Lung (tissue), 11 donors: ENCODE measurements at regions not wholly inside any gene's neighbourhood (a gene's known extent, or its start where the extent isn't known, plus 50 kb on each side); places are given as distances from the start of the nearest gene placed in this dataset.
"Not testable (repeated sequence)": the region's sequence is repeated elsewhere in the genome, so short reads cannot be mapped to it uniquely, and the experiment has no call there.

Source experiments
- ATAC-seq: fragments of 200-7000 bp; cut with Tn5 transposase; one replicate; pipeline ENCODE4 v1.9.1; 2020; ENCODE audit warnings: moderate number of reproducible peaks; ENCODE audit not compliant: insufficient read depth, low FRiP score
- DNase-seq, 3 donors: peaks; one replicate each; pipeline ENCODE4 v3.0.0-alpha.2; 2013 to 2017
- H3K27ac ChIP-seq, 2 donors: one replicate each; pipeline ENCODE4 v1.5.1; 2013; ENCODE audit warnings: mild to moderate bottlenecking in 2 of 2, moderate library complexity in 2 of 2, control low read depth in 1 of 2, inconsistent platforms in 1 of 2, low read depth in 1 of 2, low read length in 1 of 2
- H3K27me3 ChIP-seq, 3 donors: one replicate each; pipeline ENCODE4 v1.5.1; 2013; ENCODE audit warnings: low read length in 2 of 3; ENCODE audit not compliant: control insufficient read depth in 3 of 3, insufficient read depth in 3 of 3
- H3K36me3 ChIP-seq, 4 donors: one replicate each; pipeline ENCODE4 v1.5.1; 2013; ENCODE audit warnings: low read length in 4 of 4, mild to moderate bottlenecking in 1 of 4, moderate library complexity in 1 of 4; ENCODE audit not compliant: control insufficient read depth in 4 of 4, insufficient read depth in 4 of 4
- H3K4me1 ChIP-seq, 5 donors: one replicate each; pipeline ENCODE4 v1.5.1; 2013; ENCODE audit warnings: low read length in 5 of 5, mild to moderate bottlenecking in 2 of 5, moderate library complexity in 1 of 5; ENCODE audit not compliant: control insufficient read depth in 5 of 5, insufficient read depth in 5 of 5
- H3K4me3 ChIP-seq: one replicate; pipeline ENCODE4 v1.5.1; 2013; ENCODE audit warnings: mild to moderate bottlenecking, control low read depth, moderate library complexity
- H3K9ac ChIP-seq, 2 donors: one replicate each; pipeline ENCODE4 v1.5.1; 2013; ENCODE audit warnings: low read length in 2 of 2, control low read depth in 1 of 2; ENCODE audit not compliant: insufficient read depth in 1 of 2
- H3K9me3 ChIP-seq, 4 donors: one replicate each; pipeline ENCODE4 v1.5.1; 2013; ENCODE audit warnings: low read length in 3 of 4, mild to moderate bottlenecking in 1 of 4, moderate library complexity in 1 of 4; ENCODE audit not compliant: control insufficient read depth in 4 of 4, insufficient read depth in 3 of 4
- WGBS, 2 donors: extraction: QIAGEN DNeasy Blood & Tissue Kit; methylation state at CpG; one replicate each; pipeline ENCODE4 v1.1.7; 2013; 5-methylcytosine and 5-hydroxymethylcytosine counted together
- TF ChIP-seq, protein P1 (sequence below): IDR thresholded peaks from 2 replicates; pipeline ENCODE4 v1.5.1; 2012; ENCODE audit warnings: mild to moderate bottlenecking; ENCODE audit errors: control extremely low read depth, extremely low read depth
- donor health status: control.
- donor health status: control.
- donor health status: Bipolar disorder and iron deficiency.
- donor health status: healthy.
- donor health status: DM: yes; HTN: yes; CAD: no.

DNA sequence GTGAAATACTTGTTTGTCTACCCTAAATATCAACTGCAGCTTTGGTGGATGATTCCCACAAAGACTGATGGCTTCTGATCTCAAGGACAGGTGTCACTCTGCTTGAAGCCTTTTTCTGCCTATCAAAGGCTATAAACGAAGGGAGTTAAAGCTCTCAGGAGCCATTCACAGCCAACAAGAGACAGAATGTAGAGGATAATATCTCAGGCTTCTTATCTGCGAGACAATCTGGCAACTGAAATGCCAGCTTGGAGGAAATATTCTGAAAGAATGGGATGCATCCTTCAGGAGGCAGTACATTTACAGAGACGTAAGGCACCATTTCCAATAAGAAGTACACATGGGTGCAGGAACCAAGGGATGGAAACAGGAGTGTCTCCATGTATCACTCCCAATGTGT is 549.4 kb downstream of the GPAM start:
- TF ChIP-seq, protein P1, sequence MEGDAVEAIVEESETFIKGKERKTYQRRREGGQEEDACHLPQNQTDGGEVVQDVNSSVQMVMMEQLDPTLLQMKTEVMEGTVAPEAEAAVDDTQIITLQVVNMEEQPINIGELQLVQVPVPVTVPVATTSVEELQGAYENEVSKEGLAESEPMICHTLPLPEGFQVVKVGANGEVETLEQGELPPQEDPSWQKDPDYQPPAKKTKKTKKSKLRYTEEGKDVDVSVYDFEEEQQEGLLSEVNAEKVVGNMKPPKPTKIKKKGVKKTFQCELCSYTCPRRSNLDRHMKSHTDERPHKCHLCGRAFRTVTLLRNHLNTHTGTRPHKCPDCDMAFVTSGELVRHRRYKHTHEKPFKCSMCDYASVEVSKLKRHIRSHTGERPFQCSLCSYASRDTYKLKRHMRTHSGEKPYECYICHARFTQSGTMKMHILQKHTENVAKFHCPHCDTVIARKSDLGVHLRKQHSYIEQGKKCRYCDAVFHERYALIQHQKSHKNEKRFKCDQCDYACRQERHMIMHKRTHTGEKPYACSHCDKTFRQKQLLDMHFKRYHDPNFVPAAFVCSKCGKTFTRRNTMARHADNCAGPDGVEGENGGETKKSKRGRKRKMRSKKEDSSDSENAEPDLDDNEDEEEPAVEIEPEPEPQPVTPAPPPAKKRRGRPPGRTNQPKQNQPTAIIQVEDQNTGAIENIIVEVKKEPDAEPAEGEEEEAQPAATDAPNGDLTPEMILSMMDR, result no peak
- no peak overlapping the region for H3K4me3 ChIP-seq
- no peaks in the 10 kb centered on the region for H3K27me3 ChIP-seq
- no peaks in the 10 kb centered on the region for H3K4me1 ChIP-seq
- peaks cover 0 to 6% (median 0%) of the 10 kb centered on the region in 4 donors for H3K9me3 ChIP-seq
- ATAC-seq, result no peak
- H3K27ac ChIP-seq, result no peak overlapping the region
- WGBS, 2 donors, result 74% methylated on average over 3 of the region's 3 CpGs
- H3K36me3 ChIP-seq, result no peaks in the 10 kb centered on the region
- no peak overlapping the region for H3K9ac ChIP-seq
- DNase-seq, result no peak

DNA sequence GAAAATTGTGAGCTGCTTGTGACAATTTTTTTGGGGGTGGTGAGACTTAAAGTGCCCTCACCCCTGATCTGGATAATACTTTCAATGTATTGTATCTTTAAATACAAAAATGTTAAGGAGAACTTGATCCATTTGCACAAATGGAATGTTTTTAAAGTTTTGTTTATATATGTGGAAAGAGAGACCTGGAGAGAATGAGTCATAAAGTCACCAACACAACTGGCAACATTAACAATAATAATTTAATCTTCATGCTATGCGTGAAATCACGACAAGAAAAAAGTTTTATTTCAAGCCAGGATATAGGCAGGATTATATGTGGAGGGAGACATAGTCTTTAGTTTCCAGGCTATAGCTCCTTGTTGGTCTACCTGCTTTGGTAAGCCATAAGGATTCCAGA is 537.5 kb downstream of the GPAM start:
- peaks cover 0 to 8% (median 6%) of the 10 kb centered on the region in 4 donors for H3K9me3 ChIP-seq
- H3K27ac ChIP-seq, result no peak overlapping the region
- H3K27me3 ChIP-seq, result no peaks in the 10 kb centered on the region
- no peak overlapping the region for H3K9ac ChIP-seq
- no peak for ATAC-seq
- TF ChIP-seq, protein P1, result no peak
- WGBS, 2 donors, result 83 to 90% methylated on average over 2 of the region's 2 CpGs
- H3K4me3 ChIP-seq, result no peak overlapping the region
- DNase-seq, result no peak
- H3K4me1 ChIP-seq, result no peaks in the 10 kb centered on the region
- H3K36me3 ChIP-seq, result no peaks in the 10 kb centered on the region

DNA sequence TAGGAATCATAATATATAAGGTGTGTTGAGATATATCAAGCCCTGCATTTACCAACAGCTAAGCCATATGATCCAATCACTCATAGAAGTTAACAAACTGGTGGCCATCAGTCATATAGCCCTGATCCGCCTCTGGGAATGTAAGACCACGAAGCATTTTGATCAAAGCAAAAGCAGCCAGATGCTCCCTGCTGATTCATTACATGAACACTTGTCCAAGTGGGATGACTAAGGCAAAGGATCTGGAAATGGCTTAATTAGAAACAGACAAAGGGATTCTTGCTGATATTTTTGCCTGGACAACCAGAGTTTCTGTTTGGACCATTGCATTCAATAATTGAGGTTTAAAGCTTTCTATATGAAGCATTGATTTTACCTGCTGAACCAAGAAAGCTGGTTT is 535.5 kb downstream of the GPAM start:
- no peak overlapping the region for H3K27ac ChIP-seq
- ATAC-seq, result no peak
- 73 to 86% methylated on average over 2 of the region's 2 CpGs for WGBS, 2 donors

DNA sequence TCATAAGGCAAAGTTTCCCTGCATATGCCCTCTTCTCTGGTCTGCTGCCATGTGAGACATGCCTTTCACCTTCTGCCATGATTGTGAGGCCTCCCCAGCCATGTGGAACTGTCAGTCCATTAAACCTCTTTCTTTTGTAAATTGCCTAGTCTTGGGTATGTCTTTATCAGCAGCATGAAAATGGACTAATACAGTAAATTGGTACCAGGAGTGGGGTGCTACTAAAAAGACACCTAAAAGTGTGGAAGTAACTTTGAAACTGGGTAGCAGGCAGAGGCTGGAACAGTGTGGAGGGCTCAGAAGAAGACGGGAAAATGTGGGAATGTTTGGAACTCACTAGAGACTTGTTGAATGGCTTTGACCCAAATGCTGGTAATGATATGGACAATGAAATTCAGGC is 534.5 kb downstream of the GPAM start:
- not testable (repeated sequence) for H3K27ac ChIP-seq, H3K4me3 ChIP-seq, H3K27me3 ChIP-seq, H3K36me3 ChIP-seq, DNase-seq, H3K4me1 ChIP-seq, ATAC-seq, H3K9ac ChIP-seq, H3K9me3 ChIP-seq
- 78 to 81% methylated on average over 1 of the region's 1 CpG for WGBS, 2 donors

More for the DNA sequence above, 535.5 kb downstream of the GPAM start:
- Histone ChIP-seq H3K27me3 (no peaks in the 10 kb centered on the region), H3K4me1 (no peaks in the 10 kb centered on the region), H3K9ac (no peak overlapping the region), H3K9me3 (peaks cover 0 to 8% (median 6%) of the 10 kb centered on the region in 4 donors), H3K4me3 (no peak overlapping the region), H3K36me3 (no peaks in the 10 kb centered on the region)
- TF ChIP-seq, protein P1, result no peak
- no peak for DNase-seq
